ENCODE measurements at regions not wholly inside any gene's neighbourhood (a gene's known extent, or its start where the extent isn't known, plus 50 kb on each side); places are given as distances from the start of the nearest gene placed in this dataset.

DNA sequence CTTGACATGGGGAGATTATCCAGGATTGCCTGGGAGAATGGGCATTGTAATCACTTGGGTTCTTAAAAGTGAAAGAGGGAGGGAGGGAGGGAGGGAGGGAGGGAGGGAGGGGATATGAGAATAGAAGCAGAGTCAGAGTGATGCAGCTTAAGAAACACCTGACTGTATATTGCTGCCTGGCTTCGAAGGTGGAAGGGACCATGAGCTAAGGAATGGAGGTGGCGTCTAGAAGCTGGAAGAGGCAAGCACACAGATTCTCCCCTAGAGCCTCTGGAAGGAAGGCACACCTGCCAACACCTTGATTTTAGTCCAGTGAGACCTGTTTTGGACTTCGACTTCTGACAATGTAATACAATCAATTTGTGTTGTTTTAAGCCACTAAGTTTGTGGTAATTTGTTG lies 78.4 kb downstream of the PRL start:
- Histone ChIP-seq H3K9ac (ENCODE audit: low read depth, low read length) (no peak overlapping the region), H3K9me3 (ENCODE audit: insufficient read depth, low read length, severe bottlenecking) (no peaks in the 10 kb centered on the region), H4K20me1 (ENCODE audit: insufficient read depth, low read length) (no peaks in the 10 kb centered on the region), H3K27me3 (ENCODE audit: insufficient read depth, low read length, poor library complexity) (no peaks in the 10 kb centered on the region), H3K79me2 (ENCODE audit: insufficient read depth, low read length) (no peaks in the 10 kb centered on the region), H3K4me3 (ENCODE audit: low read depth in 1 of 2, low read length in 2 of 2) (no peak overlapping the region), H3K27ac (ENCODE audit: low read length) (no peak overlapping the region), H3K4me1 (ENCODE audit: insufficient read depth, low read length) (no peaks in the 10 kb centered on the region), H3K4me2 (ENCODE audit: insufficient read depth, low read length) (no peak overlapping the region), H3K36me3 (ENCODE audit: insufficient read depth, low read length) (no peaks in the 10 kb centered on the region), H2AFZ (ENCODE audit: low read depth, low read length) (no peak overlapping the region)
- TF ChIP-seq EZH2 (IDR thresholded peaks at IDR 0.05; ENCODE audit: borderline replicate concordance, low read depth, low read length, severe bottlenecking) (no peak), CTCF (IDR thresholded peaks at IDR 0.05; ENCODE audit: borderline replicate concordance, extremely low read depth, low read length, poor library complexity, severe bottlenecking) (no peak)
- ATAC-seq (ENCODE audit: insufficient read depth, low read depth), result no peak
- no peak for DNase-seq

DNA sequence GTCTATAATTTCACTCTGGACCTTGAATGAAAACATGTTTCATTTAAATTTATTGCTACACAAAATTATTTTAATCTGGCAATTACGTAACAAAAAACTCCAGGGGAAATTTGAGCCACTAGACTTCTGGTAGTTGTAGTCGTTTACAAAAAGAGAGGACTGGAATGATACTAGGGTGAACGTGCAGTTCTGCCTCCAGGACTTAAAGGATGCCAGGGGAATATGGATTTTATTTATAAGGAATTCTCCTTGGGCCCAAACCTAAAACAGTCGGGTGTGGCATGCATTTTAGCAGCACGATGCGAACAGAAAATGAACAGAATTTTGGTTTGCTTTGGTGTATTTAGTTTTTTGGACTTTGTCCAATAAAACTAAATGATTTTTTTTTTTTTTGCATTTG lies 76.9 kb downstream of the PRL start:
- TF ChIP-seq EZH2 (IDR thresholded peaks at IDR 0.05; ENCODE audit: borderline replicate concordance, low read depth, low read length, severe bottlenecking) (no peak), CTCF (IDR thresholded peaks at IDR 0.05; ENCODE audit: borderline replicate concordance, extremely low read depth, low read length, poor library complexity, severe bottlenecking) (no peak)
- Histone ChIP-seq H3K4me1 (ENCODE audit: insufficient read depth, low read length) (no peaks in the 10 kb centered on the region), H3K27ac (ENCODE audit: low read length) (no peak overlapping the region), H3K79me2 (ENCODE audit: insufficient read depth, low read length) (no peaks in the 10 kb centered on the region), H3K9me3 (ENCODE audit: insufficient read depth, low read length, severe bottlenecking) (no peaks in the 10 kb centered on the region), H3K9ac (ENCODE audit: low read depth, low read length) (no peak overlapping the region), H2AFZ (ENCODE audit: low read depth, low read length) (no peak overlapping the region), H4K20me1 (ENCODE audit: insufficient read depth, low read length) (no peaks in the 10 kb centered on the region), H3K4me2 (ENCODE audit: insufficient read depth, low read length) (no peak overlapping the region), H3K27me3 (ENCODE audit: insufficient read depth, low read length, poor library complexity) (no peaks in the 10 kb centered on the region), H3K4me3 (ENCODE audit: low read depth in 1 of 2, low read length in 2 of 2) (no peak overlapping the region), H3K36me3 (ENCODE audit: insufficient read depth, low read length) (no peaks in the 10 kb centered on the region)
- DNase-seq, result no peak
- no peak for ATAC-seq (ENCODE audit: insufficient read depth, low read depth)

GRCh38 chr6:22221211-22221610 lies 75.6 kb downstream of the PRL start:
- H3K27me3 ChIP-seq (ENCODE audit: insufficient read depth, low read length, poor library complexity), result no peaks in the 10 kb centered on the region
- H3K4me2 ChIP-seq (ENCODE audit: insufficient read depth, low read length), result no peak overlapping the region
- no peak overlapping the region for H3K9ac ChIP-seq (ENCODE audit: low read depth, low read length)
- H3K4me3 ChIP-seq (ENCODE audit: low read depth in 1 of 2, low read length in 2 of 2), result no peak overlapping the region
- H3K79me2 ChIP-seq (ENCODE audit: insufficient read depth, low read length), result no peaks in the 10 kb centered on the region
- DNase-seq, result no peak
- TF ChIP-seq CTCF (IDR thresholded peaks at IDR 0.05; ENCODE audit: borderline replicate concordance, extremely low read depth, low read length, poor library complexity, severe bottlenecking) (no peak), EZH2 (IDR thresholded peaks at IDR 0.05; ENCODE audit: borderline replicate concordance, low read depth, low read length, severe bottlenecking) (no peak)
- ATAC-seq (ENCODE audit: insufficient read depth, low read depth), result no peak; the same call in 2 of the 3 replicates
- H3K9me3 ChIP-seq (ENCODE audit: insufficient read depth, low read length, severe bottlenecking), result no peaks in the 10 kb centered on the region
- no peak overlapping the region for H2AFZ ChIP-seq (ENCODE audit: low read depth, low read length)
- H3K36me3 ChIP-seq (ENCODE audit: insufficient read depth, low read length), result no peaks in the 10 kb centered on the region
- no peak overlapping the region for H3K27ac ChIP-seq (ENCODE audit: low read length)
- no peaks in the 10 kb centered on the region for H3K4me1 ChIP-seq (ENCODE audit: insufficient read depth, low read length)
- H4K20me1 ChIP-seq (ENCODE audit: insufficient read depth, low read length), result no peaks in the 10 kb centered on the region

- no peaks in the 10 kb centered on the region for H3K4me1 ChIP-seq (ENCODE audit: insufficient read depth, low read length)
- no peaks in the 10 kb centered on the region for H3K9me3 ChIP-seq (ENCODE audit: insufficient read depth, low read length, severe bottlenecking)
- ATAC-seq (ENCODE audit: insufficient read depth, low read depth) (no peak), DNase-seq (no peak)
- no peaks in the 10 kb centered on the region for H3K36me3 ChIP-seq (ENCODE audit: insufficient read depth, low read length)
- TF ChIP-seq EZH2 (IDR thresholded peaks at IDR 0.05; ENCODE audit: borderline replicate concordance, low read depth, low read length, severe bottlenecking) (no peak), CTCF (IDR thresholded peaks at IDR 0.05; ENCODE audit: borderline replicate concordance, extremely low read depth, low read length, poor library complexity, severe bottlenecking) (no peak)
- no peak overlapping the region for H3K27ac ChIP-seq (ENCODE audit: low read length)
- no peak overlapping the region for H2AFZ ChIP-seq (ENCODE audit: low read depth, low read length)
- no peaks in the 10 kb centered on the region for H4K20me1 ChIP-seq (ENCODE audit: insufficient read depth, low read length)
- no peaks in the 10 kb centered on the region for H3K79me2 ChIP-seq (ENCODE audit: insufficient read depth, low read length)
- H3K4me3 ChIP-seq (ENCODE audit: low read depth in 1 of 2, low read length in 2 of 2), result no peak overlapping the region
- H3K9ac ChIP-seq (ENCODE audit: low read depth, low read length), result no peak overlapping the region
- no peaks in the 10 kb centered on the region for H3K27me3 ChIP-seq (ENCODE audit: insufficient read depth, low read length, poor library complexity)
- no peak overlapping the region for H3K4me2 ChIP-seq (ENCODE audit: insufficient read depth, low read length)
Measured at GRCh38 chr6:22221630-22222029, 75.2 kb downstream of the PRL start.
